HEK293 (cell line): ENCODE measurements at regions not wholly inside any gene's neighbourhood (a gene's known extent, or its start where the extent isn't known, plus 50 kb on each side); places are given as distances from the start of the nearest gene placed in this dataset.

Source experiments
- ATF2 ChIP-seq: fragments of 450-650 bp; formaldehyde crosslinking; IDR thresholded peaks from 2 replicates; pipeline ENCODE4 v1.5.1; 2016; ENCODE audit warnings: missing biosample characterization, missing genetic modification characterization, low read depth
- KLF10 ChIP-seq: fragments of 450-650 bp; IDR thresholded peaks from 2 replicates; pipeline ENCODE4 v1.5.1; 2018; ENCODE audit warnings: missing biosample characterization, mild to moderate bottlenecking, missing genetic modification characterization
- OSR2 ChIP-seq: fragments of 450-650 bp; formaldehyde crosslinking; IDR thresholded peaks from 2 replicates; pipeline ENCODE4 v1.5.1; 2016; ENCODE audit warnings: missing biosample characterization, missing genetic modification characterization
- PRDM1 ChIP-seq: fragments of 450-650 bp; formaldehyde crosslinking; IDR thresholded peaks from 2 replicates; pipeline ENCODE4; 2016; ENCODE audit warnings: missing biosample characterization, missing genetic modification characterization
- SP3 ChIP-seq: fragments of 450-650 bp; formaldehyde crosslinking; IDR thresholded peaks from 2 replicates; pipeline ENCODE4 v1.5.1; 2016; ENCODE audit warnings: missing biosample characterization, missing genetic modification characterization
- WT1 ChIP-seq: fragments of 450-650 bp; formaldehyde crosslinking; IDR thresholded peaks from 2 replicates; pipeline ENCODE4 v1.5.1; 2016; ENCODE audit warnings: missing biosample characterization, missing genetic modification characterization
- ZBTB20 ChIP-seq: fragments of 450-650 bp; formaldehyde crosslinking; IDR thresholded peaks from 2 replicates; pipeline ENCODE4 v1.5.1; 2016; ENCODE audit warnings: missing biosample characterization, missing genetic modification characterization
- ZFHX2 ChIP-seq: fragments of 450-650 bp; formaldehyde crosslinking; conservative IDR thresholded peaks from 2 replicates; pipeline ENCODE4 v1.5.1; 2016; ENCODE audit warnings: missing biosample characterization, missing genetic modification characterization
- ZIC2 ChIP-seq: fragments of 450-650 bp; formaldehyde crosslinking; IDR thresholded peaks from 2 replicates; pipeline ENCODE4 v1.5.1; 2016; ENCODE audit warnings: missing biosample characterization, missing genetic modification characterization
- ZNF114 ChIP-seq: fragments of 450-650 bp; formaldehyde crosslinking; IDR thresholded peaks from 2 replicates; pipeline ENCODE4 v1.5.0; 2017; ENCODE audit warnings: missing biosample characterization, missing genetic modification characterization
- ZNF132 ChIP-seq: fragments of 450-650 bp; formaldehyde crosslinking; IDR thresholded peaks from 2 replicates; pipeline ENCODE4 v1.5.1; 2017; ENCODE audit warnings: missing biosample characterization, missing genetic modification characterization, borderline replicate concordance
- ZNF19 ChIP-seq: fragments of 450-650 bp; formaldehyde crosslinking; IDR thresholded peaks from 2 replicates; pipeline ENCODE4; 2016; ENCODE audit warnings: missing biosample characterization, missing genetic modification characterization, low read depth
- ZNF26 ChIP-seq: fragments of 450-650 bp; formaldehyde crosslinking; IDR thresholded peaks from 2 replicates; pipeline ENCODE4 v1.5.1; 2016; ENCODE audit warnings: missing biosample characterization, missing genetic modification characterization
- ZNF292 ChIP-seq: fragments of 450-650 bp; formaldehyde crosslinking; IDR thresholded peaks from 2 replicates; pipeline ENCODE4 v1.5.1; 2016; ENCODE audit warnings: low read depth, missing biosample characterization, missing genetic modification characterization, borderline replicate concordance
- ZNF311 ChIP-seq: fragments of 450-650 bp; formaldehyde crosslinking; IDR thresholded peaks from 2 replicates; pipeline ENCODE4 v1.5.1; 2017; ENCODE audit warnings: missing biosample characterization, missing genetic modification characterization, borderline replicate concordance
- ZNF341 ChIP-seq: fragments of 450-650 bp; formaldehyde crosslinking; IDR thresholded peaks from 2 replicates; pipeline ENCODE4; 2016; ENCODE audit warnings: low read depth, missing biosample characterization, missing genetic modification characterization
- ZNF404 ChIP-seq: fragments of 450-650 bp; formaldehyde crosslinking; IDR thresholded peaks from 2 replicates; pipeline ENCODE4 v1.5.1; 2017; ENCODE audit warnings: missing biosample characterization, missing genetic modification characterization
- ZNF433 ChIP-seq: fragments of 450-650 bp; formaldehyde crosslinking; IDR thresholded peaks from 2 replicates; pipeline ENCODE4 v1.5.1; 2016; ENCODE audit warnings: missing biosample characterization, missing genetic modification characterization, low read depth
- ZNF488 ChIP-seq: fragments of 450-650 bp; formaldehyde crosslinking; IDR thresholded peaks from 2 replicates; pipeline ENCODE4 v1.5.1; 2016; ENCODE audit warnings: missing biosample characterization, missing genetic modification characterization
- ZNF600 ChIP-seq: fragments of 450-650 bp; formaldehyde crosslinking; IDR thresholded peaks from 2 replicates; pipeline ENCODE4 v1.5.1; 2016; ENCODE audit warnings: missing biosample characterization, missing genetic modification characterization
- ZNF747 ChIP-seq: fragments of 450-650 bp; formaldehyde crosslinking; IDR thresholded peaks from 2 replicates; pipeline ENCODE4 v1.5.1; 2016; ENCODE audit warnings: missing biosample characterization, missing genetic modification characterization
- ZNF777 ChIP-seq: fragments of 450-650 bp; formaldehyde crosslinking; IDR thresholded peaks from 2 replicates; pipeline ENCODE4 v1.5.1; 2017; ENCODE audit warnings: missing biosample characterization, missing genetic modification characterization, borderline replicate concordance
- ZNF830 ChIP-seq: fragments of 450-650 bp; IDR thresholded peaks from 2 replicates; pipeline ENCODE4 v1.5.0; 2018; ENCODE audit warnings: missing biosample characterization, missing genetic modification characterization, low read depth, mild to moderate bottlenecking, moderate library complexity
- TF ChIP-seq, protein P1 (sequence below): fragments of 450-650 bp; formaldehyde crosslinking; IDR thresholded peaks from 2 replicates; pipeline ENCODE4 v1.5.1; 2017; ENCODE audit warnings: missing biosample characterization, missing genetic modification characterization
- TF ChIP-seq, protein P2 (sequence below): fragments of 450-650 bp; IDR thresholded peaks from 2 replicates; pipeline ENCODE4 v1.5.1; 2018; ENCODE audit warnings: missing biosample characterization, missing genetic modification characterization
- TF ChIP-seq, protein P3 (sequence below): fragments of 450-650 bp; IDR thresholded peaks from 2 replicates; pipeline ENCODE4 v1.5.1; 2018; ENCODE audit warnings: missing biosample characterization, mild to moderate bottlenecking, missing genetic modification characterization
- TF ChIP-seq, protein P4 (sequence below): fragments of 450-650 bp; formaldehyde crosslinking; IDR thresholded peaks from 2 replicates; pipeline ENCODE4 v1.5.1; 2016; ENCODE audit warnings: missing biosample characterization, missing genetic modification characterization
- TF ChIP-seq, protein P5 (sequence below): fragments of 450-650 bp; formaldehyde crosslinking; IDR thresholded peaks from 2 replicates; pipeline ENCODE4 v1.5.1; 2016; ENCODE audit warnings: missing biosample characterization, missing genetic modification characterization

DNA sequence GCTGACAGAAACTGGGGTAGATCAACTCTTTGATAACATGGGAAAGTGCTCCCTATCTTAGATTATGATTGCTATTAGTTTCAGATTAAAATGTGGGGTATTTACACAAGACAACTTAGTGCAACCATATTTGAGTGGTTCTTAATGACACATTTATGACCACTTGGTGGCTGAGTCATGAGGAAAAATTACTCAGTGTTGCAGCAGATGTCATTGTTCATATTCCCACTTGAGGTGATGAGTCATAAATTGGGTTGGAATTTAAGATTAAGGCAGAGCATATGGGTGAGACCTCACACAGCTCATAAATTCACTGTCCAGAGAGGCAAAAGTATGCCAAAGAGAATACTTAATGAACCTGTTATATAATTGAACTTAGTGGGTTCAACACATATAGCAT, 408.3 kb downstream of the DMRT2 start (continued):
- TF ChIP-seq, protein P1, sequence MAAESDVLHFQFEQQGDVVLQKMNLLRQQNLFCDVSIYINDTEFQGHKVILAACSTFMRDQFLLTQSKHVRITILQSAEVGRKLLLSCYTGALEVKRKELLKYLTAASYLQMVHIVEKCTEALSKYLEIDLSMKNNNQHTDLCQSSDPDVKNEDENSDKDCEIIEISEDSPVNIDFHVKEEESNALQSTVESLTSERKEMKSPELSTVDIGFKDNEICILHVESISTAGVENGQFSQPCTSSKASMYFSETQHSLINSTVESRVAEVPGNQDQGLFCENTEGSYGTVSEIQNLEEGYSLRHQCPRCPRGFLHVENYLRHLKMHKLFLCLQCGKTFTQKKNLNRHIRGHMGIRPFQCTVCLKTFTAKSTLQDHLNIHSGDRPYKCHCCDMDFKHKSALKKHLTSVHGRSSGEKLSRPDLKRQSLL (tag by site-specific recombination): no peak
- TF ChIP-seq, protein P2, sequence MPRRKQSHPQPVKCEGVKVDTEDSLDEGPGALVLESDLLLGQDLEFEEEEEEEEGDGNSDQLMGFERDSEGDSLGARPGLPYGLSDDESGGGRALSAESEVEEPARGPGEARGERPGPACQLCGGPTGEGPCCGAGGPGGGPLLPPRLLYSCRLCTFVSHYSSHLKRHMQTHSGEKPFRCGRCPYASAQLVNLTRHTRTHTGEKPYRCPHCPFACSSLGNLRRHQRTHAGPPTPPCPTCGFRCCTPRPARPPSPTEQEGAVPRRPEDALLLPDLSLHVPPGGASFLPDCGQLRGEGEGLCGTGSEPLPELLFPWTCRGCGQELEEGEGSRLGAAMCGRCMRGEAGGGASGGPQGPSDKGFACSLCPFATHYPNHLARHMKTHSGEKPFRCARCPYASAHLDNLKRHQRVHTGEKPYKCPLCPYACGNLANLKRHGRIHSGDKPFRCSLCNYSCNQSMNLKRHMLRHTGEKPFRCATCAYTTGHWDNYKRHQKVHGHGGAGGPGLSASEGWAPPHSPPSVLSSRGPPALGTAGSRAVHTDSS (tag by site-specific recombination): peak; percentile 63; the same call in 1 of the 2 replicates
- TF ChIP-seq ZNF292 (tag by site-specific recombination): no peak
- TF ChIP-seq ZNF311 (tag by site-specific recombination): no peak
- TF ChIP-seq, protein P3, sequence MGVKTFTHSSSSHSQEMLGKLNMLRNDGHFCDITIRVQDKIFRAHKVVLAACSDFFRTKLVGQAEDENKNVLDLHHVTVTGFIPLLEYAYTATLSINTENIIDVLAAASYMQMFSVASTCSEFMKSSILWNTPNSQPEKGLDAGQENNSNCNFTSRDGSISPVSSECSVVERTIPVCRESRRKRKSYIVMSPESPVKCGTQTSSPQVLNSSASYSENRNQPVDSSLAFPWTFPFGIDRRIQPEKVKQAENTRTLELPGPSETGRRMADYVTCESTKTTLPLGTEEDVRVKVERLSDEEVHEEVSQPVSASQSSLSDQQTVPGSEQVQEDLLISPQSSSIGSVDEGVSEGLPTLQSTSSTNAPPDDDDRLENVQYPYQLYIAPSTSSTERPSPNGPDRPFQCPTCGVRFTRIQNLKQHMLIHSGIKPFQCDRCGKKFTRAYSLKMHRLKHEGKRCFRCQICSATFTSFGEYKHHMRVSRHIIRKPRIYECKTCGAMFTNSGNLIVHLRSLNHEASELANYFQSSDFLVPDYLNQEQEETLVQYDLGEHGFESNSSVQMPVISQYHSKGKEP (tag by site-specific recombination): peak; percentile 95
- no peak for TF ChIP-seq ZNF830 (tag by site-specific recombination)
- no peak for TF ChIP-seq ZNF341 (tag by site-specific recombination)
- peak; percentile 88 for TF ChIP-seq KLF10 (tag by site-specific recombination)
- TF ChIP-seq ZNF26 (tag by site-specific recombination): no peak
- no peak for TF ChIP-seq ZNF114 (tag by site-specific recombination)
- TF ChIP-seq ZNF132: no peak
- peak; percentile 58; the same call in 1 of the 2 replicates for TF ChIP-seq SP3 (tag by site-specific recombination)
- TF ChIP-seq ATF2 (tag by site-specific recombination): peak; percentile 93
- no peak for TF ChIP-seq ZNF19 (tag by site-specific recombination)
- peak; percentile 77 for TF ChIP-seq PRDM1 (tag by site-specific recombination)
- TF ChIP-seq, protein P4, sequence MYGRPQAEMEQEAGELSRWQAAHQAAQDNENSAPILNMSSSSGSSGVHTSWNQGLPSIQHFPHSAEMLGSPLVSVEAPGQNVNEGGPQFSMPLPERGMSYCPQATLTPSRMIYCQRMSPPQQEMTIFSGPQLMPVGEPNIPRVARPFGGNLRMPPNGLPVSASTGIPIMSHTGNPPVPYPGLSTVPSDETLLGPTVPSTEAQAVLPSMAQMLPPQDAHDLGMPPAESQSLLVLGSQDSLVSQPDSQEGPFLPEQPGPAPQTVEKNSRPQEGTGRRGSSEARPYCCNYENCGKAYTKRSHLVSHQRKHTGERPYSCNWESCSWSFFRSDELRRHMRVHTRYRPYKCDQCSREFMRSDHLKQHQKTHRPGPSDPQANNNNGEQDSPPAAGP (tag by site-specific recombination): peak; percentile 99
- peak; percentile 84 for TF ChIP-seq ZNF600 (tag by site-specific recombination)
- TF ChIP-seq OSR2: peak; percentile 98
- TF ChIP-seq ZNF404: no peak
- TF ChIP-seq ZNF488 (tag by site-specific recombination): peak; percentile 94
- no peak for TF ChIP-seq ZNF777 (tag by site-specific recombination)
- peak; percentile 35 for TF ChIP-seq ZFHX2 (tag by site-specific recombination)
- TF ChIP-seq ZBTB20: no peak
- TF ChIP-seq ZIC2 (tag by site-specific recombination): no peak
- TF ChIP-seq ZNF433 (tag by site-specific recombination): no peak
- TF ChIP-seq ZNF747 (tag by site-specific recombination): no peak
- TF ChIP-seq WT1 (tag by site-specific recombination): peak; percentile 97
- TF ChIP-seq, protein P5, sequence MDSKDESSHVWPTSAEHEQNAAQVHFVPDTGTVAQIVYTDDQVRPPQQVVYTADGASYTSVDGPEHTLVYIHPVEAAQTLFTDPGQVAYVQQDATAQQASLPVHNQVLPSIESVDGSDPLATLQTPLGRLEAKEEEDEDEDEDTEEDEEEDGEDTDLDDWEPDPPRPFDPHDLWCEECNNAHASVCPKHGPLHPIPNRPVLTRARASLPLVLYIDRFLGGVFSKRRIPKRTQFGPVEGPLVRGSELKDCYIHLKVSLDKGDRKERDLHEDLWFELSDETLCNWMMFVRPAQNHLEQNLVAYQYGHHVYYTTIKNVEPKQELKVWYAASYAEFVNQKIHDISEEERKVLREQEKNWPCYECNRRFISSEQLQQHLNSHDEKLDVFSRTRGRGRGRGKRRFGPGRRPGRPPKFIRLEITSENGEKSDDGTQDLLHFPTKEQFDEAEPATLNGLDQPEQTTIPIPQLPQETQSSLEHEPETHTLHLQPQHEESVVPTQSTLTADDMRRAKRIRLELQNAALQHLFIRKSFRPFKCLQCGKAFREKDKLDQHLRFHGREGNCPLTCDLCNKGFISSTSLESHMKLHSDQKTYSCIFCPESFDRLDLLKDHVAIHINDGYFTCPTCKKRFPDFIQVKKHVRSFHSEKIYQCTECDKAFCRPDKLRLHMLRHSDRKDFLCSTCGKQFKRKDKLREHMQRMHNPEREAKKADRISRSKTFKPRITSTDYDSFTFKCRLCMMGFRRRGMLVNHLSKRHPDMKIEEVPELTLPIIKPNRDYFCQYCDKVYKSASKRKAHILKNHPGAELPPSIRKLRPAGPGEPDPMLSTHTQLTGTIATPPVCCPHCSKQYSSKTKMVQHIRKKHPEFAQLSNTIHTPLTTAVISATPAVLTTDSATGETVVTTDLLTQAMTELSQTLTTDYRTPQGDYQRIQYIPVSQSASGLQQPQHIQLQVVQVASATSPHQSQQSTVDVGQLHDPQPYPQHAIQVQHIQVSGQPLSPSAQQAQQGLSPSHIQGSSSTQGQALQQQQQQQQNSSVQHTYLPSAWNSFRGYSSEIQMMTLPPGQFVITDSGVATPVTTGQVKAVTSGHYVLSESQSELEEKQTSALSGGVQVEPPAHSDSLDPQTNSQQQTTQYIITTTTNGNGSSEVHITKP: peak; percentile 67
